Parathyroid adenoma (tissue), 2 donors: ENCODE measurements at regions not wholly inside any gene's neighbourhood (a gene's known extent, or its start where the extent isn't known, plus 50 kb on each side); places are given as distances from the start of the nearest gene placed in this dataset.

Experiments used
- H2AFZ ChIP-seq: fragments of 300-600 bp; sonication (generic); one replicate; pipeline ENCODE4 v1.7.0; 2017; ENCODE audit warnings: antibody characterized with exemption, mild to moderate bottlenecking
- H3K27ac ChIP-seq: fragments of 300-600 bp; sonication (generic); one replicate; pipeline ENCODE4 v1.7.0; 2017
- H3K27me3 ChIP-seq: fragments of 300-600 bp; sonication (generic); one replicate; pipeline ENCODE4 v1.7.0; 2017; ENCODE audit warnings: low read length; ENCODE audit not compliant: control insufficient read depth, insufficient read depth
- H3K36me3 ChIP-seq: fragments of 300-600 bp; sonication (generic); one replicate; pipeline ENCODE4 v1.7.0; 2017; ENCODE audit warnings: low read length; ENCODE audit not compliant: control insufficient read depth, insufficient read depth
- H3K4me1 ChIP-seq: fragments of 300-600 bp; sonication (generic); one replicate; pipeline ENCODE4 v1.7.0; 2017; ENCODE audit warnings: control low read depth
- H3K4me2 ChIP-seq: fragments of 300-600 bp; sonication (generic); one replicate; pipeline ENCODE4 v1.7.0; 2017; ENCODE audit warnings: low read length
- H3K4me3 ChIP-seq: fragments of 300-600 bp; sonication (generic); one replicate; pipeline ENCODE4 v1.7.0; 2017; ENCODE audit warnings: low read depth, low read length
- H3K79me2 ChIP-seq: fragments of 300-600 bp; sonication (generic); one replicate; pipeline ENCODE4 v1.7.0; 2017; ENCODE audit warnings: control low read depth
- H3K9ac ChIP-seq: fragments of 300-600 bp; sonication (generic); one replicate; pipeline ENCODE4 v1.7.0; 2017; ENCODE audit warnings: mild to moderate bottlenecking
- H3K9me3 ChIP-seq: fragments of 300-600 bp; sonication (generic); one replicate; pipeline ENCODE4 v1.7.0; 2017; ENCODE audit warnings: low read length; ENCODE audit not compliant: control insufficient read depth
- CTCF ChIP-seq: fragments of 300-600 bp; sonication (generic); IDR thresholded peaks from one replicate; pipeline ENCODE4 v1.7.0; 2017; ENCODE audit warnings: antibody characterized with exemption, mild to moderate bottlenecking
- donor health status: primary hyperparathyroidism.

DNA sequence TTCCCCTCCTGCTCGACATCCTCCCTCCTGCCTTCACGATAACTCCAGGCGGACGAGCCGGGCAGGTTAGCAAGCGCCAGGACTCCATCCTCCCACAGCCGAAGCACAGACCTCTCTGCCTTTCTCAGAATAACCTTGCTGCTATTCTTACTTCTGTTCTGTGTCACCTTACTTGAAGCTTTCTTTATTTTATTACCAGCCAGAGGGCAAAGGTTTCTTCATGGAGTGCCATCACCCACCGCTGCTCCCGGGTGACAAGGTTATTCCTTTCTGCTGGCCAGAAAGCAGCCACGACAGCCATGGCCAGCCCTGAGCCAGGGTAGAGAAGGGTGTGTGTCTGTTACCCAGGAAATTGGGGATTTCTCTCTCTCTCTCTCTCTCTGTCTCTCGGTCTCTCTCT lies 227.1 kb downstream of the ANAPC1 start:
- Histone ChIP-seq H2AFZ (no peak overlapping the region), H3K9ac (no peak overlapping the region), H3K4me3 (no peak overlapping the region), H3K4me1 (no peaks in the 10 kb centered on the region), H3K9me3 (no peaks in the 10 kb centered on the region), H3K4me2 (no peak overlapping the region), H3K27ac (no peak overlapping the region), H3K27me3 (no peaks in the 10 kb centered on the region), H3K79me2 (no peaks in the 10 kb centered on the region), H3K36me3 (no peaks in the 10 kb centered on the region)
- TF ChIP-seq CTCF = no peak

GRCh38 chr2:111657351-111657975 lies 226.5 kb downstream of the ANAPC1 start:
- H3K36me3 ChIP-seq = no peaks in the 10 kb centered on the region
- no peak for TF ChIP-seq CTCF
- H3K9ac ChIP-seq = no peak overlapping the region
- H3K27me3 ChIP-seq = no peaks in the 10 kb centered on the region
- no peaks in the 10 kb centered on the region for H3K79me2 ChIP-seq
- H3K9me3 ChIP-seq = no peaks in the 10 kb centered on the region
- H3K4me3 ChIP-seq = no peak overlapping the region
- H3K4me1 ChIP-seq = no peaks in the 10 kb centered on the region
- H3K27ac ChIP-seq = no peak overlapping the region
- no peak overlapping the region for H3K4me2 ChIP-seq
- no peak overlapping the region for H2AFZ ChIP-seq

DNA sequence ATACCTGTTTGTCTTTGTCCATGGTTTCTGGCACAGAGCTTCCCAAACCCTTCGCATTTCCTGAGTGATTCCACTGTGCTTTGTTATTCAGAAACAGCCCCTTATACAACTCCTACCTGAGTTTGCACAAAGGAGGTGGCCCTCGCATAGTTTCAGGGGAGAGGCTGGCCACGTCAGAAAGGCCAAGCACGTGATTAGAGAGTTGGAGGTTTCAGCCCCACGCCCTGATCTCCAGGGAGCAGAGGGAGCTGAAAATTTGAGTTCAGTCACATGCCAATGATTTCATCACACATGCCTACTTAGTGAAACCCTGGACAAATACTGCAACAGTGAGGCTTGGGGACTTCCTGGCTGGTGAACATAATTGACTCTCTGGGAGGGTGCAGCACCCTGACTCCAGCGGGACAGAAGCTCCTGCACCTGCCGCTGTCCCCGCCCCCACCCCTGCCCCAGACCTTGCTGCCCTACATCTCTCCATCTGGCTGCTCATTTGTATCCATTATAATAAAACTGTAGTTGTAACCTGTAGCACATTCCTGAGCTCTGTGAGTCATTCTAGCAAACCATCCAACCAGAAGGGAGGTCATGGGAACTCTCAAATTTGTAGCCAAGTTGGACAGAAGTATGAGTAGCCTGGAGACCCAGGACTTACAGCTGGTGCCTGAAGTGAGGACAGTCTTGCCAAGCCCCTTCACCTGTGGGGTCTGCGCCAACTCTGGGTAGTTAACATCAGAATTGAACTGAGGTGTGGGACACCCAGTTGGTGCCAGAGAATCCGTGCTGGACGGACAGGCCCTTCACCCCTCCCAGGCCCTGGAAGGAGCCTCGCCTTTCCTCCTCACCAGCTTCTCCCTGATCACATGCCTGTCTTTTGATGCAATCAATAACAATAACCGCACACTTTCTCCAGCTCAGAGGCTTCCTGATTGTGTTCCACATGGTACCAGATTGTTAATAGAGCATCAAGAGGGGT lies 224.3 kb downstream of the ANAPC1 start:
- no peak overlapping the region for H3K9ac ChIP-seq
- no peaks in the 10 kb centered on the region for H3K9me3 ChIP-seq
- no peaks in the 10 kb centered on the region for H3K4me1 ChIP-seq
- TF ChIP-seq CTCF = no peak
- no peak overlapping the region for H2AFZ ChIP-seq
- H3K4me3 ChIP-seq = no peak overlapping the region
- H3K27me3 ChIP-seq = no peaks in the 10 kb centered on the region
- no peaks in the 10 kb centered on the region for H3K36me3 ChIP-seq
- no peak overlapping the region for H3K27ac ChIP-seq
- no peaks in the 10 kb centered on the region for H3K79me2 ChIP-seq
- no peak overlapping the region for H3K4me2 ChIP-seq

DNA sequence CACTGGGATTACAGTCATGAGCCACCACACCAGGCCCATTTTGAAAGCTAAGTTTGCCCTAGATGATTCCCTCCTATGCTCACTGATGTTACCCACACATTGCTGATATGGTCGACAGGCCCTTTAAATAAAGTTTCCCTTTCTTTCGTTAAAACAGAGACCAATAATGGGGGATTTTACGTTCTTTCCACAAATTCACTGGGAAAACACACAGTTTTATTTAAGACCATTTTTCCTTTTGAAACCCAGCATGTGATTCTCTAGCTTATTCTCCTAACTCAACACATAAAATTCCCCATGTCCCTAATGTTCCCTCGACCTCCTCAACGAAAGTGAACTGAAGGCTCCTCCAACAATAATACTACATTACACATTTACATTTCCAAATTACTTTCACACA lies 223.2 kb downstream of the ANAPC1 start:
- no peak overlapping the region for H3K4me3 ChIP-seq
- no peaks in the 10 kb centered on the region for H3K79me2 ChIP-seq
- H2AFZ ChIP-seq = no peak overlapping the region
- no peak for TF ChIP-seq CTCF
- H3K27me3 ChIP-seq = no peaks in the 10 kb centered on the region
- H3K9ac ChIP-seq = no peak overlapping the region
- no peaks in the 10 kb centered on the region for H3K4me1 ChIP-seq
- no peaks in the 10 kb centered on the region for H3K9me3 ChIP-seq
- H3K27ac ChIP-seq = no peak overlapping the region
- H3K4me2 ChIP-seq = no peak overlapping the region
- H3K36me3 ChIP-seq = no peaks in the 10 kb centered on the region
